K562 (cell line): ENCODE measurements at regions not wholly inside any gene's neighbourhood (a gene's known extent, or its start where the extent isn't known, plus 50 kb on each side); places are given as distances from the start of the nearest gene placed in this dataset.
A peak's percentile ranks its signal among the peaks of the same experiment; 100 is the strongest.

Experiments
- ATAC-seq: fragments of 200-7000 bp; cut with Tn5 transposase; 3 replicates; pipeline ENCODE4 v1.9.1; 2020; ENCODE audit warnings: moderate library complexity
- BruUV-seq: library from RNA; stranded (reverse); fragments of 400-500 nt; replicated peaks from 2 replicates; lab custom pipeline; 2021; lab: Mats Ljungman, UMichigan
- CTCF ChIA-PET: fragments of 300-600 bp; formaldehyde crosslinking; extraction: SDS; loops from one replicate; lab custom pipeline; 2021; ENCODE audit warnings: low intra/inter-chr PET ratio; lab: Yijun Ruan, JAX
- POLR2A ChIA-PET: fragments of 300-600, 350-650 bp; sonication (Branson Sonifier 250); formaldehyde crosslinking; extraction: SDS; loops from one replicate; lab custom pipeline; 2021; ENCODE audit warnings: antibody characterized with exemption, inconsistent platforms; lab: Yijun Ruan, JAX
- DNase-seq, 4 experiments: peaks; one replicate each; pipeline versions ENCODE4 v3.0.0 to v3.0.0-alpha.2; 2011 to 2018; ENCODE audit warnings: low spot score in 3 of 4, mixed read lengths in 3 of 4; ENCODE audit errors: extremely low read depth in 1 of 4
- FAIRE-seq: peaks from 2 replicates; lab custom pipeline; 2011; peaks lifted over from hg19 to GRCh38; lab: Jason Lieb, UNC
- H2AFZ ChIP-seq: 2 replicates; pipeline ENCODE4 v1.6.0; 2011; ENCODE audit warnings: low read depth, low read length, control low read depth, inconsistent platforms
- H3K27ac ChIP-seq: fragments of 200-600 bp; 3 replicates; pipeline ENCODE4 v1.8.0; 2011; ENCODE audit warnings: low read depth, mild to moderate bottlenecking, control low read depth, inconsistent platforms, low read length, moderate library complexity, mixed read lengths; ENCODE audit errors: extremely low read depth
- H3K27me3 ChIP-seq, 2 experiments: fragments of 300-600 bp in 1 of 2; 2 replicates in 1 of 2; 3 replicates in 1 of 2; pipeline versions ENCODE4 v1.6.0 to v1.8.0; 2011; ENCODE audit warnings: inconsistent platforms in 2 of 2, low read length in 2 of 2, mild to moderate bottlenecking in 1 of 2, mixed read lengths in 1 of 2, moderate library complexity in 1 of 2; ENCODE audit not compliant: control insufficient read depth in 2 of 2, insufficient read depth in 2 of 2
- H3K36me3 ChIP-seq: fragments of 300-600 bp; 3 replicates; pipeline ENCODE4 v1.8.0; 2011; ENCODE audit warnings: mild to moderate bottlenecking, low read length, inconsistent platforms; ENCODE audit not compliant: control insufficient read depth, insufficient read depth
- H3K4me1 ChIP-seq, 2 experiments: fragments of 200-600 bp in 1 of 2; replicated peaks in 1 of 2; 2 replicates in 1 of 2; 3 replicates in 1 of 2; pipeline versions ENCODE4 v1.5.1 to v1.8.0; 2011; ENCODE audit warnings: inconsistent platforms in 2 of 2, low read length in 2 of 2, mild to moderate bottlenecking in 1 of 2, mixed read lengths in 1 of 2, moderate library complexity in 1 of 2; ENCODE audit not compliant: control insufficient read depth in 2 of 2, insufficient read depth in 2 of 2
- H3K4me2 ChIP-seq: 2 replicates; pipeline ENCODE4 v1.6.1; 2011; ENCODE audit warnings: low read length, control low read depth, inconsistent platforms, mixed read lengths; ENCODE audit not compliant: insufficient read depth
- H3K4me3 ChIP-seq: fragments of 200-600 bp; sonication (generic), shearing (Covaris generic); 2 replicates; pipeline ENCODE4 v1.5.1; 2016; ENCODE audit warnings: control low read depth, inconsistent platforms
- H3K79me2 ChIP-seq: fragments of 200-600 bp; 3 replicates; pipeline ENCODE4 v1.8.0; 2011; ENCODE audit warnings: low read length, inconsistent platforms; ENCODE audit not compliant: control insufficient read depth, insufficient read depth
- H3K9ac ChIP-seq, 2 experiments: 2 replicates each; pipeline versions ENCODE4 v1.6.0 to v1.6.1; 2011; ENCODE audit warnings: low read depth in 2 of 2, low read length in 2 of 2, control low read depth in 1 of 2, inconsistent platforms in 1 of 2, mild to moderate bottlenecking in 1 of 2, mixed read lengths in 1 of 2; ENCODE audit not compliant: insufficient read depth in 1 of 2
- H3K9me1 ChIP-seq: one replicate; pipeline ENCODE4 v1.6.0; 2011; ENCODE audit warnings: inconsistent platforms, mild to moderate bottlenecking, low read length, moderate library complexity; ENCODE audit not compliant: control insufficient read depth, insufficient read depth
- H3K9me3 ChIP-seq: replicated peaks from 2 replicates; pipeline ENCODE4 v1.5.1; 2011; ENCODE audit warnings: low read depth, low read length, inconsistent platforms; ENCODE audit not compliant: control insufficient read depth, insufficient read depth
- H4K20me1 ChIP-seq: replicated peaks from 2 replicates; pipeline ENCODE4 v1.6.1; 2011; ENCODE audit warnings: low read length, inconsistent platforms, mixed read lengths; ENCODE audit not compliant: control insufficient read depth, insufficient read depth
- ARID3A ChIP-seq: IDR thresholded peaks from 2 replicates; pipeline ENCODE4 v1.6.1; 2012; ENCODE audit warnings: low read depth, low read length, improper control_type of control experiment, borderline replicate concordance
- FOXJ3 ChIP-seq: sonication (generic); formaldehyde crosslinking; IDR thresholded peaks from 2 replicates; pipeline ENCODE4 v1.4.0; 2020; ENCODE audit warnings: mild to moderate bottlenecking, missing genetic modification reagents
- RBM25 ChIP-seq: fragments of 200-400 bp; formaldehyde crosslinking; IDR thresholded peaks from 2 replicates; pipeline ENCODE4 v1.6.1; 2018; ENCODE audit warnings: low read length, low read depth, moderate library complexity; ENCODE audit not compliant: severe bottlenecking
- TFE3 ChIP-seq: fragments of 450-650 bp; formaldehyde crosslinking; IDR thresholded peaks from 2 replicates; pipeline ENCODE4 v1.4.0; 2020; ENCODE audit warnings: mild to moderate bottlenecking, mixed read lengths
- WGBS: fragments of 100-300 bp; shearing (Covaris generic); methylation state at CpG from one replicate; pipeline ENCODE4 v1.1.6; 2016; ENCODE audit warnings: low coverage, mixed read lengths; ENCODE audit not compliant: insufficient coverage; ENCODE audit errors: missing lambda C conversion rate; 5-methylcytosine and 5-hydroxymethylcytosine counted together
- in situ Hi-C: fragments of 300-500 bp; cut with MboI; formaldehyde crosslinking; loops from 4 replicates; pipeline ENCODE4 v1.15.0; 2018; ENCODE audit warnings: inconsistent platforms, mixed read lengths
- intact Hi-C: fragments of 100-400 bp; cut with micrococcal nuclease; formaldehyde crosslinking; loops from 2 replicates; pipeline ENCODE4 v1.14.2; 2022

- in situ Hi-C loops (no loop called here), intact Hi-C loops (no loop called here)
- H3K27ac ChIP-seq: no peak overlapping the region
- no peaks in the 10 kb centered on the region for H4K20me1 ChIP-seq
- no peak overlapping the region for H3K4me3 ChIP-seq
- DNase-seq: no peak
- 2% methylated on average over 4 of the region's 4 CpGs for WGBS
- no peak for ATAC-seq
- no peaks in the 10 kb centered on the region for H3K9me3 ChIP-seq
- CTCF ChIA-PET: no interaction called here
- H2AFZ ChIP-seq: no peak overlapping the region
- no peak for FAIRE-seq
- H3K9me1 ChIP-seq: no peaks in the 10 kb centered on the region
- BruUV-seq: no TSS peak
- H3K4me1 ChIP-seq: no peaks in the 10 kb centered on the region
- no peaks in the 10 kb centered on the region for H3K27me3 ChIP-seq
- H3K36me3 ChIP-seq: no peaks in the 10 kb centered on the region
- no peak overlapping the region for H3K9ac ChIP-seq
- no peak for TF ChIP-seq ARID3A
- no peak for TF ChIP-seq FOXJ3 (CRISPR knock-in tag)
- TF ChIP-seq TFE3 (CRISPR knock-in tag): 0 out of 2 replicates have a peak, but pooled peaks have one; percentile 2
- TF ChIP-seq RBM25: no peak
- POLR2A ChIA-PET: no interaction called here
- no peak overlapping the region for H3K4me2 ChIP-seq
- no peaks in the 10 kb centered on the region for H3K79me2 ChIP-seq
Measured at GRCh38 chr4:28007693-28008092, 1147.1 kb downstream of the STIM2 start.
